HG03378 (cell line): ENCODE measurements at regions not wholly inside any gene's neighbourhood (a gene's known extent, or its start where the extent isn't known, plus 50 kb on each side); places are given as distances from the start of the nearest gene placed in this dataset.

Experiments
- ATAC-seq: cut with Tn5 transposase; IDR thresholded peaks from one replicate; pipeline ENCODE4 v1.9.1; 2021; ENCODE audit warnings: mild to moderate bottlenecking, moderate library complexity; ENCODE audit not compliant: unreplicated experiment

GRCh38 chr2:204454672-204455380 lies 90.4 kb upstream of the PARD3B start:
- ATAC-seq, result no peak

- no peak for ATAC-seq
Measured at GRCh38 chr2:204468746-204469429, 76.4 kb upstream of the PARD3B start.

GRCh38 chr2:204470178-204470620 lies 75.1 kb upstream of the PARD3B start:
- no peak for ATAC-seq

- no peak for ATAC-seq
Measured at GRCh38 chr2:204470621-204471196, 74.6 kb upstream of the PARD3B start.

DNA sequence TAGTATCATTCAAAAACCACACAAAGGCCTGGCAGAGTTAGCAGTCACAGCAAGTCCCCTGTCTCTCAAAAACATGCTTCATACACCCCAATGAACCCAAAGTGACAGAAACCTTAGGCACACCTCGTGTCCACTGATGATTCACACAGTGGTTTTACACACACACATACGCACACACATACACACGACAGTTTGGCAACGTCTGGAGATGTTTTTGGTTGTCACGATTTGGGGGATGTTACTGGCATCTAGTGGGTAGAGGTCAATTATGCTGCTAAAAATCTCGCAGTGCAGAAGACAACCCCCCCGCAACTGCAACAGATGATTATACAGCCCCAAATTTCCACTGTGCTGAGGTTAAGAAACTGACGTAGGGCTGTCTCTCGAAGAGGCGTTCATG lies 72.9 kb upstream of the PARD3B start:
- ATAC-seq, result no peak

DNA sequence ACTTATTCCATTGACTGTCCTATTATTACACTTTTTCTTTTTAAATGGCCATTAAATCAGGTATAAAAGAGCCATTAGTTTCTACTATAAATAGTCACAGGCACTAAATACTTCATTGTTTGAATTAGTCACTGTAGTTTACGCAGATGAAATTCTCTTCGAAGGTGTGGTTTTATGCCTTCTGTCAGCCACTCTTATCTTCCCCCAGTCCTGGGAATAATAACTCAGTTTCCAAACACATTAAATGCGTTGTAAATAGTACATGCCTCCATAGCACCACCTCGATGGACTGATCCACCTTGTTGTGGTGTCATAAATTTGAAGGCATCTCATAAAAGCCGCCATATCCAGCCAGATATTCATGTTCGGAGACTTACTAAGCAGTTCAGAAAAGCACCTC lies 72.1 kb upstream of the PARD3B start:
- ATAC-seq, result no peak

DNA sequence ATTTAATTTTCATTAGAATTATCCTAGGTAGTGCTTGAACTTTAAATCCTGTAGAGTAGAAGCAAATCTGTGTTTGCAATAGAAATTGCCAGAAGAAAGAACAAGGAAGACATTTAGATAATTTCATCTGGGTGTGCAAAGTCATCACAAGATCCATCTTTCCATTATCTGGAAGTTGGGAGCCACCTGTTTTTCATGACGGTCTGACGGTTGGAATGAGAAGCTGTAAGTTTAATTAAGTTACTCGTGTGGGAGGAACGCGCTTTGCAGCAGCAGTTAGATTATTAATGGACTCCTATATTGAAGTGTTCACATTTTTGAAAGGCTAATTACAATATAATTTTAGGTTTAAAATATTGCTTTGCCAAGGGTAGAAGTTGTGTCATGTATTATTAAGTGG lies 69.9 kb upstream of the PARD3B start:
- ATAC-seq, result no peak

DNA sequence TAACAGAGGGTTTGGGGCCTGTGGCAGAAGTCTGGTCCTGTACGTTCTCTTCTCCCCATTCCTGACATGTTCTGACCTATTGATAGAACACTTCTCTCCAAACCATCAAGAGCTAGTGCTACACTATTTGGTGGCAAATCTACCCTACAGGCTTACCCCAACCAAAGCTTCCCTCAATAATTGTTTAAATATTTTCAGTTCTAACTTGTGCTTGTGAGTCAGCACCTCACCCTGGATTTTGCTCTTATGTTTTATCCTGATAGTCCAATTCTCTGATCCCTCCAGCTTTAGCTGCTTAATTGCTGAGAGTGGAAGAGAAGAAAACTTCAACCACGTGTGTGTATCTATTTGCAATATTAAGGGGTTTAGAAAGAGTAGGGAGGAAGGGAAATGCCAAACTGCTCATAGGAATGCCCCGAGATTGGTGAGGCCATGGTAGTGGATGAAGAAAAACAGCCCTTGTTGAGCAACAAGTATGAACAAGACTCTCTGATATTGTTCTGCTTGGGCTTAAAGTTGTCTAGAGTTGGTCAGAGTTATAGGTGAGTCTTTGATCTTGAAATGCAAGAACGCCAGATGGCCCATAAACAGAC lies 67.8 kb upstream of the PARD3B start:
- ATAC-seq, result no peak

DNA sequence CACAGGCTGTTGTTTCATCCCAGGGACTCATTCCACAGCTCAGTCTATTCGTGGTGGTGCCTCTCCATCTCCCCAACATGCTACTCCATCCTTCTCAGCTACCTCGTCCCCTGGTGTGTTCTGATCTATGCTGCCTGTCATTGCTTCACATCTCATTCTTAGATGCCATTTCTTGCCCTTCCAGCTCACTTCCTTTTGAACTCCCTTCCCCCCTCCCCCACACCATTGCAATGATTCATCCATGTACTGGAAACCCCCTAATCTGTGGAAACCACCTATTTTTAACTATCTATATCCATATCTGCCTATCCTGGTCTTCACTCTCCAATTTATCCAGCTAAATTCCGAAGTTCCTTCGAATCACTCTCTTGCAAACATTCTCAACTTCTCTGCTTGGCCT lies 65.7 kb upstream of the PARD3B start:
- no peak for ATAC-seq

DNA sequence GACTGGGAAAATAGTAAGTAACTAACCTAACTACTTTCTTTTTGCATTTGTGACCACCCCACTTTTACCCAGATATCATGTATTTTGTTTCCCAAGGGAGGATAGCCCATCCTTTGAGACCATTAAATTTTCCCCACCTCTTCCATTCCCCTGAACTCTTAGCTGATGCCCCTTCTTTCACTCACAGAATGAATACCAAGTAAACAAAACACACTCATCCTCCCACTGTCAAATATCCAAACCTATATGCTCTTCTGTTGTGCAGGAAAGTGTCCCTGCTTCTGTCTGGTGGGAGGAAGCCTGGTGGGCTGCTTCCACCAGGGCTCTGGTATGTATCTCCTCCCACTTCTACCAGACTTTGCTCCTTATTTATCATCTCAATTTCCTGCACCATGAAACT lies 64.6 kb upstream of the PARD3B start:
- no peak for ATAC-seq

GRCh38 chr2:204483608-204484081 lies 61.6 kb upstream of the PARD3B start:
- ATAC-seq, result no peak

- no peak for ATAC-seq
Measured at GRCh38 chr2:204486321-204486720, 59.0 kb upstream of the PARD3B start.

GRCh38 chr2:204486805-204487204 lies 58.5 kb upstream of the PARD3B start:
- ATAC-seq, result no peak

DNA sequence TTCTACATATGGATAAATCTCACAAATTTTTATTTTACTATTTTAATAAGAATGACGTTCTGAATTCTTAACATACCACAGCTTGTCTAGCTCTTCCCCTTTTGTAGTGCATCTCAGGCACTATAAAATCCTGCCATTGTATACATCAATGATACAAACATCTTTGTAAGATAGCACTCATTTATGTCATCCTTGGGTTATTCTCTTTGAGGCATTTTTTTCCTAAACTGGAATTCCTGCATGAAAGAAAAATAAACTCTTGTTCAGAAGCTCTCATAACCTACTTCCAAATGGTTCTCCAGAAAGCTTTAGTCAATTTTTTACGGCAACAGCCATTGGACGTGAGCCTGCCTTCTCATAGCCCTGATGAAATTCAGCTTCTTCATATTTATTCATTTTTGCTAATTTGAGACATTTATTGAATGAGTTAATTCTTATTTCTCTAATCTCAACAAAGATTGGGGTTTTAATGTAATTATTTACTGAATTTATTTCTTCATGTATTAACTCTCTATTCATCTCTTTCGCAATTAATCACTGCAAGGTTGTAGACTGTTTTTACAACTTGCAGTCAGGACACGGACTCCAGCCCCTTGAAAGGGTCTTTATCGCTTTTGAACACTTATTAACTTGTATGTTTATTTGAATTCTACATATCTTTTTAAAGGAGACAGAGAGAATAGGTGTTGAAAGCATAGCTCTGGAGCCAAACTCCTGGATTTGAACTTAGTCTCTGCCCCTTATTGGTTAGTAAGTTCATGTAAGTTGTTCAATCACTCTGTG lies 57.6 kb upstream of the PARD3B start:
- ATAC-seq, result no peak

DNA sequence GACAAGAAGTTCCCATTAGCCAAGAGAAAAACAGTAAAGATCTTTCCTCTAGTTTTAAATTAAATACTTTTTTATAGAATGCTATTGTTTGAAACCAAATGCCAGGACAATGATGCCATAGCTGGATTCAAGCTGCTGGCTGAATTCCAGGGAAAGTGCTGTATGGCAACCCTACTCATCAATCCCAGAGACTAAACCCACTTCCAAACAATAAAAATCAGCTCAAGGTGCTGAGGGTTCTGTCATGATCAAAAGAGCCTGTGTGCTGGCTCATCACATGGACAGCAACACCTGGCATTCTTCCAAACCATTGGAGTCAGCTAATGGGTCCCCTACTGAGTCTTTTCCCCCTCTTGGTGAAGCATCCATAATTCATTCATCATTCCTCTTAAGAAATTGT lies 53.7 kb upstream of the PARD3B start:
- no peak for ATAC-seq

GRCh38 chr2:204492417-204492816 lies 52.9 kb upstream of the PARD3B start:
- ATAC-seq, result no peak

DNA sequence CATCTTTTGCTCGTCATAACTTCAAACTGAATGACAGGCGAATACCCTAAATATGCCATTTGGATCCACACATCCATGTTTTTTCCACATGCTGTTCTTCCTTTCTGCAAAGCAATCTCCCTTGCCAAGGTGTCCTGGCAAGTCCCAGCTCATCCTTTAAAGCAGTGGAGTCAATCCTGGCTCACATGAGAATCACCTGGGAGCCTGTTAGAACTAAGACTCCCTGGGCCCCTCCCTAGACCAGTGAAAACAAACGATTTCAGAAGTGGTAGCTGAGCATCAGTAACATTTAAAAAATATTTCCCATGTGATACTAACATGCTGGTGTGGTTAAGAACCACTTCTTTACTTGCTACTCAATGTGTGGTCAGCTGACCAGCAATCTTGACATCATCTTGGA lies 50.6 kb upstream of the PARD3B start:
- ATAC-seq, result no peak

DNA sequence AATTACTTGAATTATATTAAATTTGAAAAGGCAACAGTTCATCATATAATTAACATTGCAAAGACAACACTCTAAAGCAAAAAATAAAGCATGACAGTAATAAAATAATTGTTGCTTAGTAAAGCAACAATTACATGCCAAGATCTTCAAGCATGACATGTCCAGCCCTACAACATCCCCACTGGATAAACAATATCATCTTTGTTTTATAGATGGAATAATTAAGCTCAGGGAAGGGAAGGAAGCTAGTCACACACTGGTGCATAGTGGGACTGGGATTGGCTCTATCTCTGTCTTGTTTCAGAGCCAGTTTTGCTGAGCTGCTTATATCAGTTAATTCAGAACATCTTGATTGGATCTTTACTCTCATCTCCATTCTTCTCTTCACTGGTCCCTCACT lies 49.9 kb upstream of the PARD3B start:
- ATAC-seq, result no peak
